Mononuclear cell (primary cell): ENCODE measurements at regions not wholly inside any gene's neighbourhood (a gene's known extent, or its start where the extent isn't known, plus 50 kb on each side); places are given as distances from the start of the nearest gene placed in this dataset.

Source experiments
- H3K27me3 ChIP-seq: 2 replicates; pipeline ENCODE4 v1.6.0; 2011; ENCODE audit warnings: low read length, control low read depth; ENCODE audit not compliant: insufficient read depth
- H3K4me1 ChIP-seq: 2 replicates; pipeline ENCODE4 v1.5.1; 2011; ENCODE audit warnings: mild to moderate bottlenecking, low read length, control low read depth; ENCODE audit not compliant: insufficient read depth
- H3K4me3 ChIP-seq: 2 replicates; pipeline ENCODE4 v1.5.1; 2011; ENCODE audit warnings: mild to moderate bottlenecking, low read length, moderate library complexity
- H3K9me3 ChIP-seq: 2 replicates; pipeline ENCODE4 v1.5.1; 2011; ENCODE audit warnings: low read depth, mild to moderate bottlenecking, control low read depth, low read length

DNA sequence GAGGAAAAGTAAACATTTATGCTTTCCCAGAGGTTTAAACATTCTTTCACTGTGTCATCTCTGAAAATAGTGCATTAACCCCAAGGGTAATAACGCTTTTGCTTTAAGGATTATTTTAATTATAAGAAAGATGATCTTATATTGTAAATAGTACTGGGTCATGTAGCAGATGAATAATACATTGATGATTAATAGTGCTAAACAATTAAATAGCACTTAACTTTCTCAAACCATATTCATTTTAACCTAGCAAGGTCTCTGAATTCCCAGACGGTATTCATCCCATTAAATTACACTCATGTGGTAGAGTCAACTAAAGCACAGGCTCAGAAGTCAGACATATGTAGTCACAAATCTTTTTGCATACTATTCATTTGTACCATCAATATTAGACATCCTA, 115.6 kb upstream of the FAR2 start:
- no peaks in the 10 kb centered on the region for H3K27me3 ChIP-seq
- no peaks in the 10 kb centered on the region for H3K4me1 ChIP-seq
- H3K4me3 ChIP-seq = no peak overlapping the region

DNA sequence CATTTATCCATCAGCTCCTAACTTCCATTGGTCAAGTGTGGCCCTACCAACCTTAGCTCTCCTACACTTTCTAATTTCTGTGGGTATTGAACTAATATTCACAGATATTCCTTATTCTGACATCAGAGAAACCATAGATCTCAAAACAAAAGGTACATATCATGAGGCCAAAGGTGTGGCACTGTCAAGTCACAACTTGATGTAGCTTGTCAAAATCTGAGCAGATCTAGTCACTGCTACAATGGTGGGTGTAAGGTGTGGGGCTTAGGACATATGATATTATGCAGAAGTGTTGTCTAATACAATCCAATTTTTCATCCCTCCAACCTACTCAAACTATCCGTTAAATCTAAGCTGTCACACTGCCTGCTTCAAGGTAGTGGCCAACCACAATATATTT, 114.0 kb upstream of the FAR2 start:
- H3K4me3 ChIP-seq = no peak overlapping the region
- H3K4me1 ChIP-seq = no peaks in the 10 kb centered on the region
- no peaks in the 10 kb centered on the region for H3K9me3 ChIP-seq
- no peaks in the 10 kb centered on the region for H3K27me3 ChIP-seq

More for the DNA sequence above, 115.6 kb upstream of the FAR2 start:
- no peaks in the 10 kb centered on the region for H3K9me3 ChIP-seq

DNA sequence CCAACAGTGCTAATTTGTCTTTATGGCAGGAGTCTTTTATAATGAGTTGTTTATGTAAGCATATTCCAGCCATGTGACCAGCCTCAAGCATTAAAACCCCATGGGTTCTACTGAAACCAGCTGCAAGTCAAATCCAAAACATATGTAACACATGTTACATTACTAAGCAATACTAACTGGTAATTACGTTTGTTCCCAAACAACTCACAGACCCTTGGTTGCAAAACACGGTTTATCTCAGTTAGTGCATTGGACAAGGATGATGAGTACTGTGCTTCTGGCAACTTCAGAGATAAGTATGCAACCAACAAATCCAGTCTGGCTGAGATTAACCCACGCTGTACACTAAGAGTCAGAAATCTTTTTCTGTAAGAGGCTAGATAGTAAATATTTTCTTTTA, 110.1 kb upstream of the FAR2 start:
- no peaks in the 10 kb centered on the region for H3K27me3 ChIP-seq
- no peak overlapping the region for H3K4me3 ChIP-seq
- H3K4me1 ChIP-seq = no peaks in the 10 kb centered on the region
- H3K9me3 ChIP-seq = no peaks in the 10 kb centered on the region

DNA sequence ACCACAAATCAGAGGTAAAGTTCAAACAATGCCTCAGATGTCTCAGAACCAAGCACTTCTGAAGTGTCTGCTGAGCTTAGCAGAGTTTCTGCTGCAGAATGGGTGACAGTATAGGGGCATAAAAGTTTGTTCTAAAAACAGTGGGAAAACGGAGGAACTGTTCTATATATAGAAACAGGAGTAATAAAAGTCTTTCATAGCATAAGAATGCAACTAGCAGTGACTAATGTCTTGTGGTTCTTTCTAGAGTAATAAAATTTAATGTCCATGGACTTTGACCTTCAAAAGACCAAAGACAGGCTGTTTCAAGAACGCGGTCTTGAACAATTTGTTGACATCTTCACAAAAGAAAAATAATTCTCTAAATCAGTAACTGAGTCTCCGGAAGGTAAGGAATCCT, 107.5 kb upstream of the FAR2 start:
- Histone ChIP-seq H3K4me3 (no peak overlapping the region), H3K27me3 (no peaks in the 10 kb centered on the region), H3K9me3 (no peaks in the 10 kb centered on the region), H3K4me1 (no peaks in the 10 kb centered on the region)

DNA sequence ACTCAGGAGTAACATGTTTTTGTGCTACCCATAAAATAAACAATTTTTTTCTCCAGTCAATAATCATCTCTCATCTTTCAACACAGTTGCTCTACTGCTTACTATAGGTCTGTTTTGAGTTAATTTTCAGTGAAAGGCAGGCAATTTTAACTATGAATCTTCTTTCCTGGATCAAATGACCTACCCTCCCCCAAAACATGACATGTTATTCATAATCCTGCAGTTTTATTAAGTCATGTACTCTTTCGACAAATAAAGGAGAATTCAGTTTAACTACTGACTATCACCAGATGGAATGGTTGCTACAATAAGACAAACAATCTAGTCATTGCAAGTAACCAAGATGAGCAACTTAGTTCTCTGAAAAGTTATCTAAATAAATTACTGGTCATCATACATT, 106.0 kb upstream of the FAR2 start:
- Histone ChIP-seq H3K27me3 (no peaks in the 10 kb centered on the region), H3K4me1 (no peaks in the 10 kb centered on the region), H3K9me3 (no peaks in the 10 kb centered on the region), H3K4me3 (no peak overlapping the region)

DNA sequence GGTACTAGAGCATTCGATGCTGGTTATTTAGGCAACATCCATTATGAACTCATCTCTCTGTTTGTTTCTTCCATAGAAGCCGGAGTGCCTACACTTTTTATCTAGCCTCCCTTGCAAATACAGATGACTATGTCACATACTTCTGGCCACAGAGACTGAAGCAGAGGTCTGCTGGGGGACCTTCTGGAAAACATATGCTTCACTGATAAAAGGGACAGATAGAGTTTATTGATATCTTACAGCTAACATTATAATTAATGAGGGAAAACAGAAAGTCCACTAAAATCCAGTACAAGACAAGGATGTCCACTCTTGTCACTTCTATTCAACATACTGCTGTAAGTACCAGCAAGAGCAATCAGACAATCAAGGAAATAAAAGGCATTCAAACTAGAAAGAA, 104.3 kb upstream of the FAR2 start:
- no peaks in the 10 kb centered on the region for H3K27me3 ChIP-seq
- no peaks in the 10 kb centered on the region for H3K4me1 ChIP-seq
- no peaks in the 10 kb centered on the region for H3K9me3 ChIP-seq
- no peak overlapping the region for H3K4me3 ChIP-seq

DNA sequence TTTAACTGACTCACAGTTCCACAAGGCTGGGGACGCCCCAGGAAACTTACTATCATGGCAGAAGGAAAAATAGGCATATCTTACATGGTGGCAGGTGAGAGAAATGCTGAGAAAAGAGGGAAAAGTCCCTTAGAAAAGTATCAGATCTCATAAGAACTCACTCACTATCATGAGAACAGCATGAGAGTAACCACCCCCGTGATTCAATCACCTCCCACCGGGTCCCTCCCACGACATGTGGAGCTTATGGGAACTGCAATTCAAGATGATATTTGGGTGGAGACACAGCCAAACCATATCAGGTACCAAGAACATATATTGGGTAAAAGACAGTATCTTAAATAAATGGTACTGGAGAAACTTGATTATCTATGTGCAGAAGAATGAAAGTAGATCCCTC, 100.3 kb upstream of the FAR2 start:
- Histone ChIP-seq H3K4me1 (no peaks in the 10 kb centered on the region), H3K4me3 (no peak overlapping the region)

DNA sequence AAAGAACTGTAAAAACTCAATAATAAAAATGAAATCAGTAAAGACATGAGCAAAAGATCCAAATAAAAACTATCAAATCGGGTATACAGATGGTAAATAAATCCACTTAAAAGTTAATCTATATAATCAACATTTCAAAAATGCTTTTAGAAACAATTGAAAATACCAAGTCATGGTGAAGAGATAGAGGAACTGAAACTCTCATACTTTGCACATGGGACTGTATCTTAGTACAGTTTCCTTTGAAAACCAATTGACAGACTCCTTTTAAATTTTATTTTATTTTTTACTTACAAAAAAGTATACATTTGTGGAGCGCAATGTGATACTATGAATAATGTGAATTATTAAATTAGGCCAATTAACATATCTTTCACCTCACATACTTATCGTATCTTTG, 98.6 kb upstream of the FAR2 start:
- Histone ChIP-seq H3K4me1 (no peaks in the 10 kb centered on the region), H3K27me3 (no peaks in the 10 kb centered on the region), H3K9me3 (no peaks in the 10 kb centered on the region), H3K4me3 (no peak overlapping the region)

More for the DNA sequence above, 100.3 kb upstream of the FAR2 start:
- H3K9me3 ChIP-seq = no peaks in the 10 kb centered on the region
- no peaks in the 10 kb centered on the region for H3K27me3 ChIP-seq

DNA sequence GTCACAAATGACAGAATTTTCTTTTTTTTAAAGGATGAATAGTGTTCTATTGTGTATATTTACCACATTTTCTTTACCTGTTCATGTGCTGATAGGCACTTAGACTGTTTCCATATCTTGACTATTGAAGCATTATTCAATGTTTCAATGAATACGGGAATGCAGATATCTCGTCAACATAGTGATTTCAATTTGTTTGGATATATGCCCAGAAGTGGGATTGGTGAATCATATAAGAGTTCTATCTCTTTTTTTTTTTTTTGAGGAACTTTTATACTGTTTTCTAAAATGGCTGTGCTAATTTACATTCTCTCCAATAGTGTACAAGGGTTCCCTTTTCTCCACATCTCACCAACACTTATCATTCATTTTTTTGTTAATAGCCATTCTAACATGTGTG, 97.9 kb upstream of the FAR2 start:
- Histone ChIP-seq H3K4me1 (no peaks in the 10 kb centered on the region), H3K27me3 (no peaks in the 10 kb centered on the region), H3K9me3 (no peaks in the 10 kb centered on the region), H3K4me3 (no peak overlapping the region)

DNA sequence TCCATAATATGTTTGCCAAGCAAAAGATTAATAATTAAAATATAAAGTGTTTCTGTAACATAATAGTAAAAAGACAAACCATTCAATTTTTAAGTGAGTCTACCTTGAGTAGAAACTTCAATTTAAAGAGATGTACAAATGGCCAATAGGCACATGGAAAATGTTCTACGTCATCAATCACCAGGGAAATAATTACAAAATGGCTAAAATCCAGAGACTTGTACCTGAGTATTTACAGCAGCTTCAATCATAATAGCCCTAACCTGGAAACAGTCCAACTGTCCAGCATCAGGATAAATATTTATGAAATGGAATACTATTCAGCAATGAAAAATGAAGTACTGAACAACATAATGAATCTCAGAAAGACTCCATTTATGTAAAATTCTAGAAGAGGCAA, 95.5 kb upstream of the FAR2 start:
- Histone ChIP-seq H3K4me1 (no peaks in the 10 kb centered on the region), H3K27me3 (no peaks in the 10 kb centered on the region), H3K4me3 (no peak overlapping the region), H3K9me3 (no peaks in the 10 kb centered on the region)

DNA sequence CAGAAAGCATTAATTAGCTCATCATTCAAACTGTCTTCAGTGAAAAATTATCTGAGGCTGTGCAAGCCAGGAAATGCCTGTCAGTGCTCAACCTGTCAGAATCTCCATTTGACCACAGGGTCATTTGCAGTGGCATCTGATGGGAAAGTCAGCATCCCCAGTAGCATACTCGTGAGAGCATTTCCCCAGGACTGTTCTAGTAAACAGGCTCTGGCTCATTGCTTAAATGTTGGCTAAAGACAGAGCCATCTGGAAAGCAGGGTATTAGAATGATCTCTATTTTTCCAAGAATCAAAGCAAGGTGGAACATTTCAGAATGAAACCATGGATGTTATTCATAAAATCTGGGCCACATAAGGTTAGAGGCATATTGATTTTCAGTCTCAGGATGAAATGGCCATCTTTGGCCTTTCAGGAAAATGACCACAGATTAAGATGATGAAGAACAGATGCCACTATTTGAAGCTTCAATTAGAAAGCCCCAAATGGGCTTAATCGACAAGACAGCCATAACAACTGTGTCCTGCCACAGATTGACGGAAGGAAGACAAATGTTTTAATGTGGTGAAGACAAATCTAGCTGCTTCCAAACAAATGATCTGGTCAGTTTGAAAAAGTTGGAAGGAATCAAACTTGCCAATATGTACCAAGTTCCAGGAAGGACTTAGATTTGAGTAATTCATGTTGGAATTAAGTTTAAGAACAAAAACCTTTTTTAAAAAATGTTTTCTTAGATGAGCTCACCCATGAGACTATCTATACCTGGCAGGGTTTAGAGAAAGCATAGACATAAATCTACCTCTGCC, 94.0 kb upstream of the FAR2 start:
- Histone ChIP-seq H3K27me3 (no peaks in the 10 kb centered on the region), H3K9me3 (no peaks in the 10 kb centered on the region), H3K4me3 (no peak overlapping the region), H3K4me1 (no peaks in the 10 kb centered on the region)

DNA sequence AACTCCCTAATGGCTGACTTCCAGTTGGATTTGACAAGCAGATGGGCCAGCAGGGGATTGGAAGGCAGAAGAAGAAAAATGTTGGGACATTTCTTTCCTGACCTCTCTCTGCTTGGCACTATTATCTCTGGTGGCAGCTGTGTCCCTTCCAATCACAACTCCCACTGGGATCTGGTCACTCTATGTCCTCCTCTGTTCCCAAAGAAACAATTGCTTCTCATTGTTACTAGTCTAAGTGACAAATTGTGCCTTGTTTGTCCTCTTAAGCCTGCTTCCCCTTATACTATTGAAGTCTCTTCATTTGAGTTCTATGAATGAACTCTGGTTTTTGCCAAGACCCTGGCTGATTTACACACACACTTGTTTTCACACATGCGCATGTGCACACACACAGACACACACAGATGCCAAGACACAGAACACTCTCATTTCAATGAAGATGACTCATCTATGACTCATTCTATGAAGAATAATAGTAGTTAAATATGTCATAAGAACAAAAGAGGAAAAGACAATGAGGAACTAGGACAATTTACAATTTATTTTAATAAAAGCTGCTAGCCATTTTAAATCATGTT, 83.0 kb upstream of the FAR2 start:
- Histone ChIP-seq H3K4me3 (no peak overlapping the region), H3K27me3 (no peaks in the 10 kb centered on the region), H3K4me1 (peaks cover 23% of the 10 kb centered on the region), H3K9me3 (no peaks in the 10 kb centered on the region)

DNA sequence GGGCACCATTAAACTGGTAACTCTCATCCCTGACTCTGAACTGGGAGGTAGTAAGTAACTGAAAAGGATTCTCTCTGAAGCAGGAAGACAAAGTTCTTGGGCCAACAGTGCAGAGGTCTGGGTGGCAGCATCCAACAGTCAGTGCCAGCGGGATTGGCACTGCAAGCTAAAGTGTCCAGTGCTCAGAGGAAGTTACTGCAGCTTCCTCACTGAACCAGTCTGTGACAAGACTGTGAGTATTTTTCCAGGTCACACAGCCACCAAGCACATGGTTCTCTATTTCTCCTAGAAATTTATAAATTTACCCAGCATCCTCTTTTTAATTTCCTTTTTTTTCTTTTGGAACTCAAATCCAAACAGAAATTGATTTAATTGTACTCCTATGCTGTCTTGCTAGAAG, 81.6 kb upstream of the FAR2 start:
- no peaks in the 10 kb centered on the region for H3K9me3 ChIP-seq

DNA sequence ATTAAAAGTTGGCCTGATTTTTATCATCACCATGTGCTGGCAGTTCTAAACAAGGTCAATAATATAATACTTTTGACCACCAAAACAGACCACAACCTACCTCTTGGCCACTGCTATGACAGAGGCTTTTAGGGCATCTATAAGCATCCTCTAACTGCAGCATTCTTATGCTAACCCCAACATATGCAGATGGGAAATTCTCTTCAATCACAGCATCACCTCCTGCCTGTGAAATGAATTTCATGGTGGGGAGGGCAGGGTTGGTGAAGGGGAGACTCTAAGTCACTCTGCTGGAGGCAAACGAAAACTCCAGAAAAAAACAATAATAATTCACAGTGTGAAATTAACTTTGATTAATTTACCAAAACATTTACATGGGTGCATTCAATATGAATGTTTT, 78.8 kb upstream of the FAR2 start:
- no peaks in the 10 kb centered on the region for H3K9me3 ChIP-seq
- no peaks in the 10 kb centered on the region for H3K27me3 ChIP-seq
- H3K4me1 ChIP-seq = peaks cover 17% of the 10 kb centered on the region
- H3K4me3 ChIP-seq = no peak overlapping the region

More for the DNA sequence above, 81.6 kb upstream of the FAR2 start:
- Histone ChIP-seq H3K4me1 (peaks cover 23% of the 10 kb centered on the region), H3K27me3 (no peaks in the 10 kb centered on the region), H3K4me3 (no peak overlapping the region)

DNA sequence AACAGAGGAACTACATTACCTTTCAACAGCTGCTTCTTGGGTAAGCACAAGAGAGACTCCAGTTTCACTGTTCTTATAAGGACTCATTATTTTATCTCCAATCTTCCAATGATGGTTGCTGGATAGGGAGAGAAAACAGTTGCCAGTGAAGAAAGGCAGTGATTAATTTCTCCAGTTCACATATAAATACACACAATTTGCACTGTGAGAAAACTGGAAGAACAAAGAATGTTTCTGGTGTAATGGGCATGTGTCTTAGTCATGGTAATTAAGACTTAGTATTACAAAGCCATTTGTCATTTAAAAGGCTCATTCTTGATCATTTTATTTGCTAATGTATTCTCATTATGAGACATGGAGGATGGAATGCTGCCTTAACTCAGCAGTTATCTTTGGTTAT, 78.0 kb upstream of the FAR2 start:
- H3K9me3 ChIP-seq = no peaks in the 10 kb centered on the region
- no peak overlapping the region for H3K4me3 ChIP-seq
- no peaks in the 10 kb centered on the region for H3K27me3 ChIP-seq
- peaks cover 9% of the 10 kb centered on the region for H3K4me1 ChIP-seq

DNA sequence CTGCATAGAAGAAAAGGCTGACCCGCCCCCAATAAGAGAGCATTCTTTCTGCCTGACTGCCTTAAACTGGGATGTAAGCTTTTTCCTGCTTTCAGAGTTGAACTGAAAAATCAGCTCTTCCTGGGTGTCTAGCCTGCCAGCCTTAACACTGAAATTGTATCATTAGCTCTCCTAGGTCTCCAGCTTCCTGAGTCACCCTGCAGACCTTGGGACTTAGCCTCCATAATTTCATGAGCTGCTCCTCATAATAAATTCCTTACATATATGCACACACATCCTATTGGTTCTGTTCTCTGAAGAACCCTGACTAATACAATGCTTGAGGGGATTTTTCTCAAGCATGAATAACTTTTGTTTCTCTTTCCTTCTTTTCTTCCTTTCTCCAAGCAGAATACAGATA, 76.4 kb upstream of the FAR2 start:
- Histone ChIP-seq H3K4me3 (no peak overlapping the region), H3K27me3 (no peaks in the 10 kb centered on the region), H3K4me1 (no peaks in the 10 kb centered on the region), H3K9me3 (no peaks in the 10 kb centered on the region)
